OCI-LY1 (cell line): ENCODE measurements at regions not wholly inside any gene's neighbourhood (a gene's known extent, or its start where the extent isn't known, plus 50 kb on each side); places are given as distances from the start of the nearest gene placed in this dataset.
"Not testable (repeated sequence)": the region's sequence is repeated elsewhere in the genome, so short reads cannot be mapped to it uniquely, and the experiment has no call there.

Experiments used
- H2AFZ ChIP-seq: fragments of 200-600 bp; sonication (generic), shearing (Covaris generic); 2 replicates; pipeline ENCODE4 v1.6.0; 2014; ENCODE audit warnings: antibody characterized with exemption, mild to moderate bottlenecking, low read length
- H3F3A ChIP-seq: fragments of 200-600 bp; sonication (generic), shearing (Covaris generic); 2 replicates; pipeline ENCODE4 v1.6.0; 2014; ENCODE audit warnings: mild to moderate bottlenecking, antibody characterized with exemption, low read length, moderate library complexity; ENCODE audit not compliant: insufficient read depth
- H3K27ac ChIP-seq: fragments of 200-600 bp; sonication (generic); 2 replicates; pipeline ENCODE4 v1.5.1; 2014; ENCODE audit warnings: low read length, mixed run types, mild to moderate bottlenecking, low read depth; ENCODE audit not compliant: poor library complexity, severe bottlenecking
- H3K27me3 ChIP-seq: fragments of 200-600 bp; sonication (generic); 2 replicates; pipeline ENCODE4 v1.6.0; 2014; ENCODE audit warnings: antibody characterized with exemption, mild to moderate bottlenecking, low read length, moderate library complexity; ENCODE audit not compliant: insufficient read depth
- H3K36me3 ChIP-seq: fragments of 200-600 bp; sonication (generic); 2 replicates; pipeline ENCODE4 v1.6.1; 2014; ENCODE audit warnings: mild to moderate bottlenecking, antibody characterized with exemption, low read length, moderate library complexity, mixed read lengths; ENCODE audit not compliant: insufficient read depth
- H3K4me1 ChIP-seq: fragments of 200-600 bp; sonication (generic); 2 replicates; pipeline ENCODE4 v1.5.1; 2014; ENCODE audit warnings: mild to moderate bottlenecking, low read length, moderate library complexity; ENCODE audit not compliant: insufficient read depth, severe bottlenecking
- H3K4me2 ChIP-seq: fragments of 200-600 bp; sonication (generic), shearing (Covaris generic); 2 replicates; pipeline ENCODE4 v1.6.1; 2014; ENCODE audit warnings: low read length
- H3K4me3 ChIP-seq: fragments of 200-600 bp; sonication (generic); 2 replicates; pipeline ENCODE4 v1.5.1; 2014; ENCODE audit warnings: low read length, low read depth, mild to moderate bottlenecking, mixed read lengths; ENCODE audit not compliant: poor library complexity, severe bottlenecking
- H3K79me2 ChIP-seq: fragments of 200-600 bp; shearing (Covaris generic); 2 replicates; pipeline ENCODE4 v1.6.1; 2016; ENCODE audit warnings: mixed run types, low read length, mixed read lengths; ENCODE audit not compliant: insufficient read depth
- H3K9ac ChIP-seq: fragments of 200-600 bp; sonication (generic), shearing (Covaris generic); 2 replicates; pipeline ENCODE4 v1.6.1; 2014; ENCODE audit warnings: mild to moderate bottlenecking, low read length, mixed read lengths
- H3K9me2 ChIP-seq: fragments of 200-600 bp; sonication (generic), shearing (Covaris generic); 2 replicates; pipeline ENCODE4 v1.6.1; 2014; ENCODE audit warnings: low read depth, mild to moderate bottlenecking, low read length, mixed read lengths
- H3K9me3 ChIP-seq: fragments of 200-600 bp; shearing (Covaris generic); 2 replicates; pipeline ENCODE4 v1.6.1; 2014; ENCODE audit warnings: low read length, mixed read lengths
- H4K20me1 ChIP-seq: fragments of 200-600 bp; sonication (generic), shearing (Covaris generic); 2 replicates; pipeline ENCODE4 v1.6.0; 2016; ENCODE audit warnings: mild to moderate bottlenecking, low read length; ENCODE audit not compliant: insufficient read depth
- CTCF ChIP-seq: fragments of 200-600 bp; sonication (generic), shearing (Covaris generic); IDR thresholded peaks from 2 replicates; pipeline ENCODE4 v1.5.1; 2017; ENCODE audit warnings: mild to moderate bottlenecking, antibody characterized with exemption, low read length, moderate library complexity, mixed read lengths
- EZH2 ChIP-seq: fragments of 200-600 bp; sonication (generic), shearing (Covaris generic); IDR thresholded peaks from 2 replicates; pipeline ENCODE4 v1.8.0; 2017; ENCODE audit warnings: borderline replicate concordance, mixed run types, mild to moderate bottlenecking, antibody characterized with exemption, low read length, moderate library complexity, mixed read lengths

- H3F3A ChIP-seq, H3K27ac ChIP-seq, H3K9me2 ChIP-seq, H3K4me3 ChIP-seq, H3K4me2 ChIP-seq, H3K9ac ChIP-seq, H3K27me3 ChIP-seq, H3K4me1 ChIP-seq, H3K79me2 ChIP-seq, H2AFZ ChIP-seq, H3K9me3 ChIP-seq, H4K20me1 ChIP-seq: not testable (repeated sequence)
- peaks cover 52% of the 10 kb centered on the region for H3K36me3 ChIP-seq
These were observed 112.7 kb upstream of the NUTM2F start for GRCh38 chr9:94441146-94441545.

GRCh38 chr9:94441796-94442195, 113.1 kb upstream of the PCAT7 start:
- no peaks in the 10 kb centered on the region for H3K4me1 ChIP-seq
- H3K9me3 ChIP-seq = no peaks in the 10 kb centered on the region
- TF ChIP-seq EZH2 = no peak
- no peak for TF ChIP-seq CTCF
- peaks cover 59% of the 10 kb centered on the region for H3K36me3 ChIP-seq
- H3K27me3 ChIP-seq = no peaks in the 10 kb centered on the region
- H3K9ac ChIP-seq = no peak overlapping the region
- H3K27ac ChIP-seq = no peak overlapping the region
- H3K4me3 ChIP-seq = no peak overlapping the region
- H4K20me1 ChIP-seq = no peaks in the 10 kb centered on the region
- H3F3A ChIP-seq = no peaks in the 10 kb centered on the region
- no peaks in the 10 kb centered on the region for H3K9me2 ChIP-seq
- no peaks in the 10 kb centered on the region; the same call in 1 of the 2 replicates for H3K79me2 ChIP-seq
- no peak overlapping the region for H2AFZ ChIP-seq
- no peak overlapping the region for H3K4me2 ChIP-seq

- Histone ChIP-seq H3K9ac (no peak overlapping the region), H4K20me1 (no peaks in the 10 kb centered on the region), H3K79me2 (no peaks in the 10 kb centered on the region; the same call in 1 of the 2 replicates), H3K4me1 (no peaks in the 10 kb centered on the region), H3K27me3 (no peaks in the 10 kb centered on the region), H3K36me3 (peaks cover 69% of the 10 kb centered on the region), H3K4me3 (no peak overlapping the region), H3K27ac (no peak overlapping the region), H3F3A (no peaks in the 10 kb centered on the region), H3K9me3 (no peaks in the 10 kb centered on the region), H2AFZ (no peak overlapping the region), H3K4me2 (no peak overlapping the region), H3K9me2 (no peaks in the 10 kb centered on the region)
- TF ChIP-seq CTCF (no peak), EZH2 (no peak)
These were observed 111.7 kb upstream of the PCAT7 start for GRCh38 chr9:94443032-94443722.

GRCh38 chr9:94445863-94446262, 109.0 kb upstream of the PCAT7 start:
- H3K79me2 ChIP-seq = no peaks in the 10 kb centered on the region
- H3K4me2 ChIP-seq = no peak overlapping the region
- H4K20me1 ChIP-seq = no peaks in the 10 kb centered on the region
- H3K36me3 ChIP-seq = peaks cover 76% of the 10 kb centered on the region
- TF ChIP-seq EZH2 = no peak
- no peak for TF ChIP-seq CTCF
- H3F3A ChIP-seq = no peaks in the 10 kb centered on the region
- no peak overlapping the region for H3K4me3 ChIP-seq
- no peaks in the 10 kb centered on the region for H3K9me3 ChIP-seq
- H2AFZ ChIP-seq = no peak overlapping the region
- no peaks in the 10 kb centered on the region for H3K27me3 ChIP-seq
- no peaks in the 10 kb centered on the region for H3K4me1 ChIP-seq
- H3K27ac ChIP-seq = no peak overlapping the region
- H3K9me2 ChIP-seq = no peaks in the 10 kb centered on the region
- H3K9ac ChIP-seq = no peak overlapping the region
